ENCODE measurements at regions not wholly inside any gene's neighbourhood (a gene's known extent, or its start where the extent isn't known, plus 50 kb on each side); places are given as distances from the start of the nearest gene placed in this dataset.

- TF ChIP-seq, protein P1, sequence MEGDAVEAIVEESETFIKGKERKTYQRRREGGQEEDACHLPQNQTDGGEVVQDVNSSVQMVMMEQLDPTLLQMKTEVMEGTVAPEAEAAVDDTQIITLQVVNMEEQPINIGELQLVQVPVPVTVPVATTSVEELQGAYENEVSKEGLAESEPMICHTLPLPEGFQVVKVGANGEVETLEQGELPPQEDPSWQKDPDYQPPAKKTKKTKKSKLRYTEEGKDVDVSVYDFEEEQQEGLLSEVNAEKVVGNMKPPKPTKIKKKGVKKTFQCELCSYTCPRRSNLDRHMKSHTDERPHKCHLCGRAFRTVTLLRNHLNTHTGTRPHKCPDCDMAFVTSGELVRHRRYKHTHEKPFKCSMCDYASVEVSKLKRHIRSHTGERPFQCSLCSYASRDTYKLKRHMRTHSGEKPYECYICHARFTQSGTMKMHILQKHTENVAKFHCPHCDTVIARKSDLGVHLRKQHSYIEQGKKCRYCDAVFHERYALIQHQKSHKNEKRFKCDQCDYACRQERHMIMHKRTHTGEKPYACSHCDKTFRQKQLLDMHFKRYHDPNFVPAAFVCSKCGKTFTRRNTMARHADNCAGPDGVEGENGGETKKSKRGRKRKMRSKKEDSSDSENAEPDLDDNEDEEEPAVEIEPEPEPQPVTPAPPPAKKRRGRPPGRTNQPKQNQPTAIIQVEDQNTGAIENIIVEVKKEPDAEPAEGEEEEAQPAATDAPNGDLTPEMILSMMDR (IDR thresholded peaks at IDR 0.05 in 4 of 5, conservative IDR thresholded peaks at IDR 0.05 in 1 of 5), result no peak
- no peak for TF ChIP-seq POLR2A (IDR thresholded peaks at IDR 0.05)
Measured at GRCh38 chr21:20306836-20307235, 691.4 kb upstream of the NCAM2 start.

All from gastrocnemius medialis (tissue), 4 donors.